H9 (cell line): ENCODE measurements at regions not wholly inside any gene's neighbourhood (a gene's known extent, or its start where the extent isn't known, plus 50 kb on each side); places are given as distances from the start of the nearest gene placed in this dataset.

Source experiments
- DNase-seq: peaks from one replicate; pipeline ENCODE4 v3.0.0-alpha.2; 2017
- H2AFZ ChIP-seq: one replicate; pipeline ENCODE4 v1.6.1; 2013; ENCODE audit warnings: mild to moderate bottlenecking, low read length, control low read depth, moderate library complexity
- H2AK5ac ChIP-seq: 2 replicates; pipeline ENCODE4 v1.6.1; 2013; ENCODE audit warnings: low read length, control low read depth, mixed read lengths; ENCODE audit not compliant: insufficient read length
- H2BK120ac ChIP-seq: one replicate; pipeline ENCODE4 v1.6.1; 2013; ENCODE audit warnings: low read depth, mild to moderate bottlenecking, low read length, control low read depth, inconsistent platforms; ENCODE audit not compliant: poor library complexity, severe bottlenecking
- H2BK12ac ChIP-seq: 2 replicates; pipeline ENCODE4 v1.6.1; 2013; ENCODE audit warnings: low read length, control low read depth, mixed read lengths, low read depth; ENCODE audit not compliant: insufficient read length
- H2BK15ac ChIP-seq: 2 replicates; pipeline ENCODE4 v1.6.1; 2013; ENCODE audit warnings: low read depth, low read length, control low read depth
- H2BK20ac ChIP-seq: one replicate; pipeline ENCODE4 v1.6.1; 2013; ENCODE audit warnings: low read depth, mild to moderate bottlenecking, low read length, control low read depth, inconsistent platforms; ENCODE audit not compliant: poor library complexity, severe bottlenecking
- H2BK5ac ChIP-seq: 2 replicates; pipeline ENCODE4 v1.6.1; 2013; ENCODE audit warnings: low read length, control low read depth, mixed read lengths; ENCODE audit not compliant: insufficient read length
- H3K14ac ChIP-seq: 2 replicates; pipeline ENCODE4 v1.6.1; 2013; ENCODE audit warnings: low read length, control low read depth; ENCODE audit not compliant: insufficient read depth
- H3K18ac ChIP-seq: 2 replicates; pipeline ENCODE4 v1.6.1; 2013; ENCODE audit warnings: low read depth, mild to moderate bottlenecking, mixed read lengths, low read length, control low read depth; ENCODE audit not compliant: insufficient read length
- H3K23ac ChIP-seq: 2 replicates; pipeline ENCODE4 v1.6.1; 2013; ENCODE audit warnings: low read length, control low read depth, mixed read lengths, low read depth; ENCODE audit not compliant: insufficient read length
- H3K23me2 ChIP-seq: 2 replicates; pipeline ENCODE4 v1.6.1; 2013; ENCODE audit warnings: low read depth, mild to moderate bottlenecking, mixed read lengths, low read length, control low read depth; ENCODE audit not compliant: insufficient read length, poor library complexity, severe bottlenecking
- H3K27ac ChIP-seq: 2 replicates; pipeline ENCODE4 v1.5.1; 2013; ENCODE audit warnings: low read length, control low read depth, mixed read lengths, low read depth; ENCODE audit not compliant: insufficient read length
- H3K27me3 ChIP-seq: 2 replicates; pipeline ENCODE4 v1.6.1; 2013; ENCODE audit warnings: low read length, control low read depth, inconsistent platforms; ENCODE audit not compliant: insufficient read depth
- H3K4ac ChIP-seq: 2 replicates; pipeline ENCODE4 v1.6.1; 2013; ENCODE audit warnings: low read depth, mild to moderate bottlenecking, control low read depth, inconsistent platforms, low read length, moderate library complexity
- H3K4me1 ChIP-seq: 2 replicates; pipeline ENCODE4 v1.6.1; 2013; ENCODE audit warnings: low read length, control low read depth, inconsistent platforms; ENCODE audit not compliant: insufficient read depth
- H3K4me2 ChIP-seq: 2 replicates; pipeline ENCODE4 v1.6.1; 2013; ENCODE audit warnings: low read length, control low read depth, mixed read lengths; ENCODE audit not compliant: insufficient read length, insufficient read depth
- H3K56ac ChIP-seq: 2 replicates; pipeline ENCODE4 v1.6.1; 2013; ENCODE audit warnings: low read depth, mild to moderate bottlenecking, mixed read lengths, low read length, control low read depth; ENCODE audit not compliant: insufficient read length
- H3K79me1 ChIP-seq: 2 replicates; pipeline ENCODE4 v1.6.1; 2013; ENCODE audit warnings: low read depth, mild to moderate bottlenecking, moderate library complexity, low read length, control low read depth, inconsistent platforms; ENCODE audit not compliant: insufficient read depth, poor library complexity, severe bottlenecking
- H3K79me2 ChIP-seq: 2 replicates; pipeline ENCODE4 v1.6.1; 2013; ENCODE audit warnings: low read length, control low read depth, inconsistent platforms; ENCODE audit not compliant: insufficient read depth
- H3K9ac ChIP-seq: 2 replicates; pipeline ENCODE4 v1.6.1; 2013; ENCODE audit warnings: low read length, control low read depth, mixed read lengths; ENCODE audit not compliant: insufficient read length; ENCODE audit errors: extremely low read depth
- H3K9me3 ChIP-seq: one replicate; pipeline ENCODE4 v1.6.1; 2013; ENCODE audit warnings: low read depth, low read length, inconsistent platforms; ENCODE audit not compliant: control insufficient read depth
- H3T11ph ChIP-seq: one replicate; pipeline ENCODE4 v1.6.1; 2013; ENCODE audit warnings: mild to moderate bottlenecking, low read length, control low read depth, inconsistent platforms
- H4K20me1 ChIP-seq: one replicate; pipeline ENCODE4 v1.6.1; 2013; ENCODE audit not compliant: control insufficient read depth, insufficient read length, insufficient read depth
- H4K5ac ChIP-seq: 2 replicates; pipeline ENCODE4 v1.6.1; 2013; ENCODE audit warnings: low read depth, mild to moderate bottlenecking, mixed read lengths, low read length, control low read depth; ENCODE audit not compliant: insufficient read length
- H4K8ac ChIP-seq: replicated peaks from 2 replicates; pipeline ENCODE4 v1.6.1; 2013; ENCODE audit warnings: low read length, control low read depth, mixed read lengths, low read depth; ENCODE audit not compliant: insufficient read length
- H4K91ac ChIP-seq: 2 replicates; pipeline ENCODE4 v1.6.1; 2013; ENCODE audit warnings: low read depth, mild to moderate bottlenecking, moderate library complexity, mixed read lengths, low read length, control low read depth; ENCODE audit not compliant: insufficient read length
- H3K27ac Mint-ChIP-seq, 3 experiments: 2 replicates in 2 of 3; 3 replicates in 1 of 3; pipeline ENCODE4 v1.8.0; 2020 to 2021; ENCODE audit warnings: mixed read lengths in 3 of 3, mild to moderate bottlenecking in 1 of 3, moderate library complexity in 1 of 3
- H3K27me3 Mint-ChIP-seq: 2 replicates; pipeline ENCODE4 v1.8.0; 2021; ENCODE audit warnings: low read depth, mild to moderate bottlenecking, moderate library complexity, mixed read lengths
- H3K36me3 Mint-ChIP-seq, 3 experiments: 2 replicates in 2 of 3; 3 replicates in 1 of 3; pipeline ENCODE4 v1.8.0; 2020 to 2021; ENCODE audit warnings: low read depth in 3 of 3, mixed read lengths in 3 of 3; ENCODE audit not compliant: insufficient read depth in 1 of 3
- H3K4me1 Mint-ChIP-seq, 2 experiments: 2 replicates each; pipeline ENCODE4 v1.8.0; 2020; ENCODE audit warnings: mixed read lengths in 2 of 2
- H3K4me3 Mint-ChIP-seq, 2 experiments: 2 replicates in 1 of 2; 3 replicates in 1 of 2; pipeline ENCODE4 v1.8.0; 2020 to 2021; ENCODE audit warnings: mild to moderate bottlenecking in 2 of 2, mixed read lengths in 2 of 2, moderate library complexity in 1 of 2
- H3K9me3 Mint-ChIP-seq, 2 experiments: 2 replicates in 1 of 2; 3 replicates in 1 of 2; pipeline ENCODE4 v1.8.0; 2020; ENCODE audit warnings: mild to moderate bottlenecking in 2 of 2, mixed read lengths in 2 of 2, moderate library complexity in 1 of 2
- CTCF ChIP-seq: fragments of 200-600 bp; sonication (generic); conservative IDR thresholded peaks from 3 replicates; pipeline ENCODE4 v1.8.0; 2021; ENCODE audit warnings: antibody characterized with exemption, mild to moderate bottlenecking
- WGBS: extraction: QIAGEN DNeasy Blood & Tissue Kit; methylation state at CpG from one replicate; pipeline ENCODE4 v1.1.7; 2013; ENCODE audit warnings: missing lambda C conversion rate, low lambda C conversion rate, mixed read lengths; ENCODE audit not compliant: insufficient read length; ENCODE audit errors: extremely low coverage; 5-methylcytosine and 5-hydroxymethylcytosine counted together

GRCh38 chr1:10895621-10896020, 99.2 kb upstream of the CASZ1 start:
- H3K27ac ChIP-seq, result no peak overlapping the region
- no peak overlapping the region for H2BK120ac ChIP-seq
- Mint-ChIP-seq H3K9me3 (peaks cover 0 to 3% of the 10 kb centered on the region in 2 experiments; a peak in 1 of 5 replicates), H3K4me1 (peaks cover 11 to 28% of the 10 kb centered on the region in 2 experiments), H3K4me3 (no peak overlapping the region), H3K36me3 (no peaks in the 10 kb centered on the region), H3K27me3 (peaks cover 19% of the 10 kb centered on the region), H3K27ac (no peak overlapping the region; a peak in 1 of 7 replicates)
- no peak overlapping the region for H2BK5ac ChIP-seq
- H2AK5ac ChIP-seq, result no peak overlapping the region
- no peak overlapping the region for H3K9ac ChIP-seq
- no peak overlapping the region for H3K4me2 ChIP-seq
- no peak overlapping the region for H3K4ac ChIP-seq
- no peak overlapping the region for H4K8ac ChIP-seq
- no peaks in the 10 kb centered on the region for H3K79me1 ChIP-seq
- H2BK15ac ChIP-seq, result no peak overlapping the region
- H3K23me2 ChIP-seq, result no peaks in the 10 kb centered on the region
- H2AFZ ChIP-seq, result no peak overlapping the region
- DNase-seq, result no peak
- peaks cover 2% of the 10 kb centered on the region; the same call in 1 of the 2 replicates for H3K4me1 ChIP-seq
- H3T11ph ChIP-seq, result no peak overlapping the region
- H4K5ac ChIP-seq, result no peak overlapping the region
- H3K23ac ChIP-seq, result no peak overlapping the region
- no peaks in the 10 kb centered on the region for H3K9me3 ChIP-seq
- no peaks in the 10 kb centered on the region for H3K27me3 ChIP-seq
- H4K20me1 ChIP-seq, result no peaks in the 10 kb centered on the region
- WGBS, result no CpG with 5 or more reads among the region's 7 CpGs
- no peak overlapping the region for H2BK20ac ChIP-seq
- H2BK12ac ChIP-seq, result no peak overlapping the region
- H4K91ac ChIP-seq, result no peak overlapping the region
- H3K79me2 ChIP-seq, result no peaks in the 10 kb centered on the region
- no peak overlapping the region for H3K14ac ChIP-seq
- no peak overlapping the region for H3K56ac ChIP-seq
- TF ChIP-seq CTCF, result no peak
- H3K18ac ChIP-seq, result no peak overlapping the region
